IMR-90 (cell line): ENCODE measurements at regions not wholly inside any gene's neighbourhood (a gene's known extent, or its start where the extent isn't known, plus 50 kb on each side); places are given as distances from the start of the nearest gene placed in this dataset.

Source experiments
- ATAC-seq: fragments of 200-7000 bp; cut with Tn5 transposase; 2 replicates; pipeline ENCODE4 v1.9.1; 2020; ENCODE audit warnings: low read depth, mild to moderate bottlenecking, moderate library complexity
- BruUV-seq: library from RNA; stranded (reverse); fragments of 400-500 nt; replicated peaks from 2 replicates; lab custom pipeline; 2021; lab: Mats Ljungman, UMichigan
- CTCF ChIA-PET: fragments of 300-600 bp; formaldehyde crosslinking; extraction: SDS; loops from one replicate; lab custom pipeline; 2021; ENCODE audit warnings: antibody characterized with exemption; lab: Yijun Ruan, JAX
- POLR2A ChIA-PET: fragments of 300-600 bp; sonication (Branson Sonifier 250); formaldehyde crosslinking; loops from one replicate; lab custom pipeline; 2022; ENCODE audit warnings: antibody characterized with exemption; ENCODE audit not compliant: unreplicated experiment; lab: Charles Lee
- DNase-seq: peaks from one replicate; pipeline ENCODE4 v3.0.0; 2013
- H2AFZ ChIP-seq: replicated peaks from 2 replicates; pipeline ENCODE3; 2013; ENCODE audit warnings: low read length, mild to moderate bottlenecking; ENCODE audit not compliant: poor library complexity
- H2AK5ac ChIP-seq: 2 replicates; pipeline ENCODE4 v1.6.1; 2013; ENCODE audit warnings: low read depth, low read length, inconsistent platforms
- H2AK9ac ChIP-seq: replicated peaks from 2 replicates; pipeline ENCODE3; 2013; ENCODE audit warnings: mild to moderate bottlenecking, low read depth, low read length, moderate library complexity; ENCODE audit not compliant: poor library complexity
- H2BK120ac ChIP-seq: 2 replicates; pipeline ENCODE4 v1.6.1; 2013; ENCODE audit warnings: low read depth, low read length, inconsistent platforms
- H2BK15ac ChIP-seq: 3 replicates; pipeline ENCODE4 v1.6.1; 2013; ENCODE audit warnings: low read depth, low read length, inconsistent platforms
- H2BK20ac ChIP-seq: 2 replicates; pipeline ENCODE4 v1.6.1; 2013; ENCODE audit warnings: low read depth, mild to moderate bottlenecking, inconsistent platforms, low read length, moderate library complexity
- H2BK5ac ChIP-seq: 2 replicates; pipeline ENCODE4 v1.6.1; 2013; ENCODE audit warnings: mild to moderate bottlenecking, low read depth, low read length, inconsistent platforms; ENCODE audit not compliant: poor library complexity, severe bottlenecking
- H3K14ac ChIP-seq: replicated peaks from 2 replicates; pipeline ENCODE4 v1.6.1; 2013; ENCODE audit warnings: low read depth, low read length, inconsistent platforms
- H3K18ac ChIP-seq: 2 replicates; pipeline ENCODE4 v1.6.1; 2013; ENCODE audit warnings: low read depth, low read length, control low read depth
- H3K23ac ChIP-seq: 2 replicates; pipeline ENCODE4 v1.6.1; 2013; ENCODE audit warnings: low read depth, low read length, inconsistent platforms
- H3K27ac ChIP-seq: 2 replicates; pipeline ENCODE4 v1.5.1; 2013; ENCODE audit warnings: mild to moderate bottlenecking, control low read depth, low read length; ENCODE audit not compliant: insufficient read depth
- H3K27me3 ChIP-seq: 2 replicates; pipeline ENCODE4 v1.6.1; 2013; ENCODE audit warnings: low read length; ENCODE audit not compliant: control insufficient read depth, insufficient read depth
- H3K36me3 ChIP-seq: 2 replicates; pipeline ENCODE4 v1.6.1; 2013; ENCODE audit warnings: low read length, mixed read lengths; ENCODE audit not compliant: control insufficient read depth, insufficient read depth
- H3K4ac ChIP-seq: 2 replicates; pipeline ENCODE4 v1.6.1; 2013; ENCODE audit warnings: low read depth, low read length, inconsistent platforms
- H3K4me1 ChIP-seq: 2 replicates; pipeline ENCODE4 v1.6.1; 2013; ENCODE audit warnings: low read length, mixed read lengths; ENCODE audit not compliant: control insufficient read depth, insufficient read depth
- H3K4me2 ChIP-seq: 2 replicates; pipeline ENCODE4 v1.6.1; 2013; ENCODE audit warnings: low read depth, mild to moderate bottlenecking, control low read depth, low read length, moderate library complexity
- H3K4me3 ChIP-seq: 2 replicates; pipeline ENCODE4 v1.5.1; 2013; ENCODE audit warnings: low read depth, mild to moderate bottlenecking, control low read depth, low read length, moderate library complexity; ENCODE audit not compliant: insufficient read depth
- H3K56ac ChIP-seq: 2 replicates; pipeline ENCODE4 v1.6.1; 2013; ENCODE audit warnings: low read length, inconsistent platforms; ENCODE audit not compliant: insufficient read depth; ENCODE audit errors: extremely low read depth
- H3K79me1 ChIP-seq, 2 experiments: 2 replicates each; pipeline ENCODE4 v1.6.1; 2013; ENCODE audit warnings: low read length in 2 of 2, inconsistent platforms in 1 of 2, low read depth in 1 of 2
- H3K9ac ChIP-seq: 2 replicates; pipeline ENCODE4 v1.6.1; 2013; ENCODE audit warnings: low read depth, low read length, control low read depth
- H3K9me1 ChIP-seq: 2 replicates; pipeline ENCODE4 v1.6.1; 2013; ENCODE audit warnings: low read length, inconsistent platforms; ENCODE audit not compliant: insufficient read depth
- H3K9me3 ChIP-seq: 2 replicates; pipeline ENCODE4 v1.6.1; 2013; ENCODE audit warnings: low read length; ENCODE audit not compliant: control insufficient read depth, insufficient read depth
- H4K20me1 ChIP-seq: 2 replicates; pipeline ENCODE4 v1.6.1; 2013; ENCODE audit warnings: low read length, inconsistent platforms; ENCODE audit not compliant: insufficient read depth
- H4K5ac ChIP-seq: 2 replicates; pipeline ENCODE4 v1.6.1; 2013; ENCODE audit warnings: mild to moderate bottlenecking, low read depth, low read length, control low read depth
- H4K8ac ChIP-seq, 2 experiments: 2 replicates each; pipeline ENCODE4 v1.6.1; 2013; ENCODE audit warnings: low read depth in 2 of 2, low read length in 2 of 2, control low read depth in 1 of 2, inconsistent platforms in 1 of 2
- H4K91ac ChIP-seq: 2 replicates; pipeline ENCODE4 v1.6.1; 2013; ENCODE audit warnings: low read depth, low read length, inconsistent platforms; ENCODE audit not compliant: insufficient read depth
- BHLHE40 ChIP-seq: fragments of 150-350 bp; IDR thresholded peaks from 2 replicates; pipeline ENCODE4 v1.6.1; 2016; ENCODE audit warnings: mild to moderate bottlenecking, low read depth, low read length
- CEBPB ChIP-seq: IDR thresholded peaks from 2 replicates; pipeline ENCODE4 v1.6.1; 2012; ENCODE audit warnings: low read depth, low read length, improper control_type of control experiment
- CHD1 ChIP-seq: IDR thresholded peaks from 2 replicates; pipeline ENCODE4 v1.6.1; 2012; ENCODE audit warnings: low read depth, low read length, improper control_type of control experiment
- CTCF ChIP-seq: conservative IDR thresholded peaks from 2 replicates; pipeline ENCODE4 v1.5.1; 2012; ENCODE audit warnings: mild to moderate bottlenecking, low read depth, low read length, improper control_type of control experiment
- ELK1 ChIP-seq: fragments of 150-350 bp; IDR thresholded peaks from 2 replicates; pipeline ENCODE4 v1.6.1; 2016; ENCODE audit warnings: low read depth, mild to moderate bottlenecking, low read length, moderate library complexity, borderline replicate concordance
- FOS ChIP-seq: fragments of 150-350 bp; IDR thresholded peaks from 2 replicates; pipeline ENCODE4 v1.6.1; 2016; ENCODE audit warnings: low read depth, low read length
- MAFK ChIP-seq: IDR thresholded peaks from 2 replicates; pipeline ENCODE4 v1.6.1; 2012; ENCODE audit warnings: low read depth, low read length, improper control_type of control experiment
- MAZ ChIP-seq: IDR thresholded peaks from 2 replicates; pipeline ENCODE4 v1.6.1; 2012; ENCODE audit warnings: low read depth, mild to moderate bottlenecking, low read length, improper control_type of control experiment, moderate library complexity, borderline replicate concordance
- MXI1 ChIP-seq: IDR thresholded peaks from 2 replicates; pipeline ENCODE4 v1.6.1; 2012; ENCODE audit warnings: low read depth, mild to moderate bottlenecking, low read length, moderate library complexity, borderline replicate concordance
- NFE2L2 ChIP-seq: fragments of 150-350 bp; IDR thresholded peaks from 2 replicates; pipeline ENCODE4 v1.6.1; 2016; ENCODE audit warnings: low read depth, mild to moderate bottlenecking, low read length
- POLR2A ChIP-seq: IDR thresholded peaks from 2 replicates; pipeline ENCODE4 v1.6.1; 2012; ENCODE audit warnings: mild to moderate bottlenecking, low read depth, low read length
- RAD21 ChIP-seq: IDR thresholded peaks from 2 replicates; pipeline ENCODE4 v1.6.1; 2012; ENCODE audit warnings: low read length, improper control_type of control experiment
- RCOR1 ChIP-seq: IDR thresholded peaks from 2 replicates; pipeline ENCODE4 v1.6.1; 2012; ENCODE audit warnings: mild to moderate bottlenecking, low read length, improper control_type of control experiment; ENCODE audit not compliant: insufficient replicate concordance
- RFX5 ChIP-seq: IDR thresholded peaks from 2 replicates; pipeline ENCODE4 v1.8.0; 2012; ENCODE audit warnings: low read depth, mild to moderate bottlenecking, low read length, moderate library complexity
- SMC3 ChIP-seq: fragments of 150-350 bp; IDR thresholded peaks from 2 replicates; pipeline ENCODE4 v1.6.1; 2016; ENCODE audit warnings: low read depth, mild to moderate bottlenecking, antibody characterized with exemption, low read length, moderate library complexity
- USF2 ChIP-seq: fragments of 150-350 bp; IDR thresholded peaks from 2 replicates; pipeline ENCODE4 v1.6.1; 2017; ENCODE audit warnings: mild to moderate bottlenecking, antibody characterized with exemption, low read length, low read depth
- WGBS, 2 experiments: methylation state at CpG; one replicate each; pipeline versions ENCODE4 v1.1.5 to v1.1.7; 2013; ENCODE audit warnings: missing lambda C conversion rate in 2 of 2; ENCODE audit not compliant: insufficient read length in 1 of 2; ENCODE audit errors: extremely low coverage in 2 of 2; 5-methylcytosine and 5-hydroxymethylcytosine counted together
- dilution Hi-C: fragments of 300-500 bp; cut with HindIII; formaldehyde crosslinking; loops from one replicate; pipeline ENCODE4 v1.14.3; 2018; ENCODE audit warnings: low sequenced_read_pairs; ENCODE audit not compliant: unreplicated experiment
- in situ Hi-C: fragments of 300-500 bp; cut with MboI; formaldehyde crosslinking; loops from 3 replicates; pipeline ENCODE4 v1.14.3; 2019; ENCODE audit warnings: low sequenced_read_pairs, inconsistent platforms, mixed read lengths
- intact Hi-C: fragments of 100-400 bp; cut with micrococcal nuclease; formaldehyde crosslinking; loops from 2 replicates; pipeline ENCODE4 v1.10.0; 2022

GRCh38 chr21:31505975-31506374, 153.5 kb upstream of the SOD1 start:
- no peak overlapping the region for H3K4me3 ChIP-seq
- no peak overlapping the region for H4K5ac ChIP-seq
- H3K23ac ChIP-seq = no peak overlapping the region
- H4K91ac ChIP-seq = no peak overlapping the region
- H4K8ac ChIP-seq = no peak overlapping the region
- intact Hi-C loops (no loop called here), dilution Hi-C loops (no loop called here), in situ Hi-C loops (no loop called here)
- no peaks in the 10 kb centered on the region for H3K79me1 ChIP-seq
- peaks cover 10% of the 10 kb centered on the region for H3K9me3 ChIP-seq
- TF ChIP-seq POLR2A (no peak), ELK1 (no peak), CTCF (no peak), SMC3 (no peak), USF2 (no peak), MXI1 (no peak), RFX5 (no peak), BHLHE40 (no peak), CHD1 (no peak), MAFK (no peak), MAZ (no peak), NFE2L2 (no peak), RAD21 (no peak), CEBPB (no peak), FOS (no peak), RCOR1 (no peak)
- H3K14ac ChIP-seq = no peak overlapping the region
- H2BK20ac ChIP-seq = no peak overlapping the region
- no peak overlapping the region for H3K56ac ChIP-seq
- no peak overlapping the region for H2AK5ac ChIP-seq
- WGBS, 2 experiments = 81% methylated on average over 4 of the region's 7 CpGs; no CpG with 5 or more reads in 1 of the 2 experiments
- no peak overlapping the region for H3K9ac ChIP-seq
- no peak overlapping the region for H2BK15ac ChIP-seq
- no peak for ATAC-seq
- ChIA-PET CTCF (no interaction called here), POLR2A (no interaction called here)
- H3K4me1 ChIP-seq = no peaks in the 10 kb centered on the region
- no peaks in the 10 kb centered on the region for H3K27me3 ChIP-seq
- no peaks in the 10 kb centered on the region for H3K36me3 ChIP-seq
- H4K20me1 ChIP-seq = no peaks in the 10 kb centered on the region
- BruUV-seq = no TSS peak
- H3K9me1 ChIP-seq = no peaks in the 10 kb centered on the region
- no peak overlapping the region for H3K4me2 ChIP-seq
- no peak for DNase-seq
- H2AK9ac ChIP-seq = no peak overlapping the region
- no peak overlapping the region for H2AFZ ChIP-seq
- no peak overlapping the region for H3K27ac ChIP-seq
- H2BK5ac ChIP-seq = no peak overlapping the region
- H2BK120ac ChIP-seq = no peak overlapping the region
- no peak overlapping the region for H3K18ac ChIP-seq
- no peak overlapping the region for H3K4ac ChIP-seq
